ENCODE measurements at regions not wholly inside any gene's neighbourhood (a gene's known extent, or its start where the extent isn't known, plus 50 kb on each side); places are given as distances from the start of the nearest gene placed in this dataset.

- Histone ChIP-seq H3K4me1 (peaks cover 0 to 51% (median 28%) of the 10 kb centered on the region in 9 donors), H3K36me3 (no peaks in the 10 kb centered on the region), H3K27ac (peak overlapping the region in 3 of 10 donors; percentile 26 to 78 (median 47)), H3K9me3 (no peaks in the 10 kb centered on the region), H3K4me3 (no peak overlapping the region), H3K27me3 (no peaks in the 10 kb centered on the region)
- DNase-seq (no peak), ATAC-seq (peak in 2 of 8 donors; percentile 47 to 73)
- no peak for TF ChIP-seq CTCF (IDR thresholded peaks at IDR 0.05)
- WGBS, 2 donors: 90 to 92% methylated on average over 6 of the region's 6 CpGs
- intact Hi-C loops (cut with DNase I): loop anchor here in 4 of 10 donors (5.0 to 10.0 kb wide), 5 partner anchors 64 to 242 kb away; no protein-coding TSS in a partner anchor
Measured at GRCh38 chr4:128570387-128570975, 239.0 kb upstream of the JADE1 start.

GRCh38 chr4:128566693-128567092, 242.8 kb upstream of the JADE1 start:
- ATAC-seq: no peak
- no peak overlapping the region for H3K27ac ChIP-seq
- peaks cover 0 to 26% (median 7%) of the 10 kb centered on the region in 9 donors for H3K4me1 ChIP-seq
- no peaks in the 10 kb centered on the region for H3K36me3 ChIP-seq
- intact Hi-C loops (cut with DNase I): loop anchor here in 9 of 10 donors (2.0 to 10.0 kb wide), 9 partner anchors 109 to 298 kb away; partner anchors contain the start of genes JADE1 (in 3 of the 9) and PGRMC2 (in 1 of the 9)
- 69 to 81% methylated on average over 2 of the region's 2 CpGs for WGBS, 2 donors
- DNase-seq: no peak
- H3K4me3 ChIP-seq: no peak overlapping the region
- no peaks in the 10 kb centered on the region for H3K9me3 ChIP-seq
- TF ChIP-seq CTCF (IDR thresholded peaks at IDR 0.05): no peak
- no peaks in the 10 kb centered on the region for H3K27me3 ChIP-seq

- Histone ChIP-seq H3K9me3 (no peaks in the 10 kb centered on the region), H3K4me3 (no peak overlapping the region), H3K27ac (no peak overlapping the region), H3K27me3 (no peaks in the 10 kb centered on the region), H3K36me3 (no peaks in the 10 kb centered on the region), H3K4me1 (peaks cover 0 to 21% (median 4%) of the 10 kb centered on the region in 9 donors)
- DNase-seq (peak in 1 of 2 donors; percentile 39), ATAC-seq (peak; percentile 50 to 80 (median 77))
- WGBS, 2 donors: 59 to 72% methylated on average over 4 of the region's 4 CpGs
- intact Hi-C loops (cut with DNase I): loop anchor here in 9 of 10 donors (2.0 to 10.0 kb wide), 9 partner anchors 108 to 299 kb away; partner anchors contain the start of genes JADE1 (in 3 of the 9) and PGRMC2 (in 1 of the 9)
- peak; percentile 25 to 66 (median 61) for TF ChIP-seq CTCF (IDR thresholded peaks at IDR 0.05)
Measured at GRCh38 chr4:128565565-128566186, 243.8 kb upstream of the JADE1 start.

- Histone ChIP-seq H3K4me1 (peaks cover 0 to 15% (median 4%) of the 10 kb centered on the region in 9 donors), H3K9me3 (no peaks in the 10 kb centered on the region), H3K4me3 (no peak overlapping the region), H3K27me3 (no peaks in the 10 kb centered on the region), H3K27ac (no peak overlapping the region), H3K36me3 (no peaks in the 10 kb centered on the region)
- 91 to 93% methylated on average over 2 of the region's 2 CpGs for WGBS, 2 donors
- intact Hi-C loops (cut with DNase I): loop anchor here in 9 of 10 donors (5.0 to 10.0 kb wide), 8 partner anchors 108 to 300 kb away; partner anchors contain the start of genes JADE1 (in 2 of the 9) and PGRMC2 (in 1 of the 9)
- no peak for ATAC-seq
- DNase-seq: no peak
- no peak for TF ChIP-seq CTCF (IDR thresholded peaks at IDR 0.05)
Measured at GRCh38 chr4:128565054-128565453, 244.4 kb upstream of the JADE1 start.

Data from heart right ventricle (tissue), 16 donors.